Lower lobe of right lung (tissue), 2 donors: ENCODE measurements at regions not wholly inside any gene's neighbourhood (a gene's known extent, or its start where the extent isn't known, plus 50 kb on each side); places are given as distances from the start of the nearest gene placed in this dataset.

ENCODE experiments used
- ATAC-seq, 2 donors: fragments of 200-7000 bp; cut with Tn5 transposase; one replicate each; pipeline ENCODE4 v1.9.1; 2020 to 2022; ENCODE audit warnings: mild to moderate bottlenecking in 2 of 2, moderate library complexity in 2 of 2
- DNase-seq: peaks from one replicate; pipeline ENCODE4 v3.0.0-alpha.2; 2020
- H3K27ac ChIP-seq: fragments of 200-600 bp; one replicate; pipeline ENCODE4 v1.8.0; 2022
- H3K27me3 ChIP-seq: fragments of 200-600 bp; one replicate; pipeline ENCODE4 v1.8.0; 2022; ENCODE audit warnings: low read depth
- H3K36me3 ChIP-seq: fragments of 200-600 bp; one replicate; pipeline ENCODE4 v1.8.0; 2022; ENCODE audit warnings: mild to moderate bottlenecking
- H3K4me1 ChIP-seq: fragments of 200-600 bp; one replicate; pipeline ENCODE4 v1.8.0; 2022
- H3K4me3 ChIP-seq: fragments of 200-600 bp; one replicate; pipeline ENCODE4 v1.8.0; 2022; ENCODE audit warnings: mild to moderate bottlenecking
- H3K9me3 ChIP-seq: fragments of 200-600 bp; one replicate; pipeline ENCODE4 v1.8.0; 2022
- intact Hi-C: fragments of 100-400 bp; cut with DNase I; formaldehyde crosslinking; loops from one replicate; pipeline ENCODE4 v1.11.0; 2022
- TF ChIP-seq, protein P1 (sequence below): fragments of 200-600 bp; IDR thresholded peaks from one replicate; pipeline ENCODE4 v1.8.0; 2022; ENCODE audit warnings: antibody characterized with exemption, mild to moderate bottlenecking
- donor health status: DM: no; HTN: yes; CAD: no; lungs with severe emphysema.

DNA sequence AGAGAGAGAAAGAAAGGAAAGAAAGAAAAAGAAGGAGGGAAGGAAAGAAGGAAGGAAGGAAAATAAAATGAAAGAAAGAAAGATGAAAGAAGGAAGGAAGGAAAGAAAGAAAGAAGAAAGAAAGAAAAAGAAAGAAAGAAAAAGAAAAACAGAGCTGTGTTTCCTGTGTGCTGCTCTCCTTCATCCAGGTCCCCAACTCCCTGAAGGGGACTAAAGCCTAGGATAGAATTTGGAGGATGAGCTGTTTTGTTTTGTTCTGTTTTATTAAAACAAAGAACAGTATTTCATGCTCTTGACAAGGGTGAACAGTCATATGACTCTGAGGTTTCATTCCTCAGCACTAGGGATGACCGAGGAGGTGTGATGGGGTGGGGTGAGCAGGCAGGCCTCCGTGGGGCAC lies 164.8 kb upstream of the NDN start:
- Histone ChIP-seq H3K4me1 (no peaks in the 10 kb centered on the region), H3K9me3 (no peaks in the 10 kb centered on the region), H3K36me3 (no peaks in the 10 kb centered on the region), H3K27me3 (no peaks in the 10 kb centered on the region), H3K27ac (no peak overlapping the region), H3K4me3 (no peak overlapping the region)
- no peak for DNase-seq
- TF ChIP-seq, protein P1, sequence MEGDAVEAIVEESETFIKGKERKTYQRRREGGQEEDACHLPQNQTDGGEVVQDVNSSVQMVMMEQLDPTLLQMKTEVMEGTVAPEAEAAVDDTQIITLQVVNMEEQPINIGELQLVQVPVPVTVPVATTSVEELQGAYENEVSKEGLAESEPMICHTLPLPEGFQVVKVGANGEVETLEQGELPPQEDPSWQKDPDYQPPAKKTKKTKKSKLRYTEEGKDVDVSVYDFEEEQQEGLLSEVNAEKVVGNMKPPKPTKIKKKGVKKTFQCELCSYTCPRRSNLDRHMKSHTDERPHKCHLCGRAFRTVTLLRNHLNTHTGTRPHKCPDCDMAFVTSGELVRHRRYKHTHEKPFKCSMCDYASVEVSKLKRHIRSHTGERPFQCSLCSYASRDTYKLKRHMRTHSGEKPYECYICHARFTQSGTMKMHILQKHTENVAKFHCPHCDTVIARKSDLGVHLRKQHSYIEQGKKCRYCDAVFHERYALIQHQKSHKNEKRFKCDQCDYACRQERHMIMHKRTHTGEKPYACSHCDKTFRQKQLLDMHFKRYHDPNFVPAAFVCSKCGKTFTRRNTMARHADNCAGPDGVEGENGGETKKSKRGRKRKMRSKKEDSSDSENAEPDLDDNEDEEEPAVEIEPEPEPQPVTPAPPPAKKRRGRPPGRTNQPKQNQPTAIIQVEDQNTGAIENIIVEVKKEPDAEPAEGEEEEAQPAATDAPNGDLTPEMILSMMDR, result no peak
- no peak for ATAC-seq
- intact Hi-C loops, result no loop called here

DNA sequence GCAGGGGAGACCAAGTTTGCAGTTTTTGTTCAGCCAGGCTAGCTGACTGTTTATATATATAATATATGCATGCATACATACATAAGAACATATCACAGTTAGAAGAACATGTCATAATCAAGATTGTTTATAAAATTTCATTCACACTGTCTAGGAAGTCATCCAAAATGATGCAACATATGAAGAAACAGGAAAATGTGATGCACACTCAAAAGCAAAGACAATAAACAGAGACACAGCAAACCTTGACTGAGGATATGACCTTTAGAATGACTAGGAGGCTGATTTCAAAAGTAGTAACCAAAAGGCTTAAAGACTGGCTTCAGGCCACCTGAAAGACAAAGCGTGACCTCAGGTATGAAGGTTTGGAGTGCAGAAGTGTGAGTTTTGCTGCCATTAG lies 166.2 kb upstream of the NDN start:
- intact Hi-C loops, result no loop called here
- Histone ChIP-seq H3K4me3 (no peak overlapping the region), H3K36me3 (no peaks in the 10 kb centered on the region), H3K27ac (no peak overlapping the region), H3K9me3 (no peaks in the 10 kb centered on the region), H3K27me3 (no peaks in the 10 kb centered on the region), H3K4me1 (no peaks in the 10 kb centered on the region)
- DNase-seq (no peak), ATAC-seq (no peak)
- TF ChIP-seq, protein P1, result no peak

DNA sequence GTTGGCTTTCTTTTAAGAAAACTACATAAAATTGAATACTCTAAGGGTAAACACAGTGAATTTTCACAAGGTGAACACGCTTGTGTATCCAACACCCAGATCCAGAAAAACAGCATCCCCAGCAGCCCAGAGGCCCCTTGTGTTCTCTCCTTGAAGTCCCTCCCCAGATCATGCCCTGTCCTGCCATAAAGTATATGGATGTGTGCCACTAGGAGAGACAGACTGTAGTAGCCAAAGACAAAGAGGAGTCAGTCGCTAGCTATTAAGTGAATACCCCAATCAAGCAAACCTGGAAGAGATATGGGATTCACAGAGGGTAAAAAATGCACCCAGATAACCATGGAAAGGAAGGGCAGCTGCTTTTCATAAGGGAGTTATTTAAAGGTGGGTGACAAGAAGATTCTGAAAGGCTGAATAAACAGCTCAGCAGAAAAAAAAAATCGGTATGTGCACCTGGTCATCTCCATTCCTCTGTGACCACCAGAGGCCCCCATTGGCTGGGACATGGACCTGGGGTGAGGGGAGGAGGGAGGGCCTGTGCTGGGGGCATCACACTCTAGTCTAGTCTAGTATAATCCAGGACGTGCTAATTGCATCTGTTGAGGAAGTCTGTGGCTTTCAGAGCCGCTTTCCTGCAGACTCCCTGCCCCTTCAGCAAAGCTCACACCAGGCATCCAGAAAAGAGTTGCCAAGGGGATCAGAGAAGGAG lies 167.3 kb upstream of the NDN start:
- Histone ChIP-seq H3K27ac (no peak overlapping the region), H3K9me3 (no peaks in the 10 kb centered on the region), H3K4me3 (no peak overlapping the region), H3K36me3 (no peaks in the 10 kb centered on the region), H3K27me3 (no peaks in the 10 kb centered on the region), H3K4me1 (no peaks in the 10 kb centered on the region)
- ATAC-seq (no peak), DNase-seq (no peak)
- TF ChIP-seq, protein P1, result no peak
- intact Hi-C loops, result no loop called here

DNA sequence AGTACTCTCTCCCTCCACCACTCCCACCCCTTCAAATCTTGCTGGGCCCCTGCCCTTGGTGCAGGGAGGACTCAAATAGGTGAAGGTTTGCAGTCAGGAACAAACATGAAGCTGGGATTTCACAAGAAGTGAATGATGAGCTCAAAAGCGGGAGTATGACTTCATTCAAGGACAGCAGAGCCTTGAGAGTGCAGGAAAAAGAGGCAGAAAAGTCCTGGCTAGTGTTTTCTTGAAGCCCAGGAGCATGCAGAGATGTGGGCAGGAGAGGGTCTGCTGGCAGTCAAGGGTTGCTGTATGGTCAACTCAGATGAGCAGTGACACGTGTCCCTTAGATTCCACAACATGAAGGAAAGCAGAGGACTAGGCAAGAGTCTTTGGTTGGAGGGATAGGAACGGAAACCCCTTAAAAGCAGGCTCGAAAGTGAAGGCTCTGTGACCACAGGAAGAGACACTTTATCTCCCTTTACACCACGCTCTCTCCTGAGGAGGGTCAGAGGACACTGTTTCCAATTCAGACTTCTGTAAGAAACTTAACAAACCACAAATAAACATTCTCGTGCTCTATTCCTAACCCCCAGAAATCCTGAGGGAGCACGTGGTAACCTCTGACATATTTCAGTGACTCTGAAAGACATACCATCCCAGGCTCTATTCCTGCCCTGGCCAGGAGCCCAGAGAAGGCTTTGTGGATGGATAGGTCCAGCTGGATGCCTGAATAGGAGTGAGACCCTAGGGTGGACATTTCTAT lies 168.0 kb upstream of the NDN start:
- TF ChIP-seq, protein P1, result no peak
- H3K27ac ChIP-seq, result no peak overlapping the region
- H3K4me1 ChIP-seq, result no peaks in the 10 kb centered on the region
- intact Hi-C loops, result no loop called here
- DNase-seq, result no peak
- no peak overlapping the region for H3K4me3 ChIP-seq
- peaks cover 4% of the 10 kb centered on the region for H3K27me3 ChIP-seq
- ATAC-seq, result no peak
- H3K36me3 ChIP-seq, result no peaks in the 10 kb centered on the region
- H3K9me3 ChIP-seq, result no peaks in the 10 kb centered on the region

DNA sequence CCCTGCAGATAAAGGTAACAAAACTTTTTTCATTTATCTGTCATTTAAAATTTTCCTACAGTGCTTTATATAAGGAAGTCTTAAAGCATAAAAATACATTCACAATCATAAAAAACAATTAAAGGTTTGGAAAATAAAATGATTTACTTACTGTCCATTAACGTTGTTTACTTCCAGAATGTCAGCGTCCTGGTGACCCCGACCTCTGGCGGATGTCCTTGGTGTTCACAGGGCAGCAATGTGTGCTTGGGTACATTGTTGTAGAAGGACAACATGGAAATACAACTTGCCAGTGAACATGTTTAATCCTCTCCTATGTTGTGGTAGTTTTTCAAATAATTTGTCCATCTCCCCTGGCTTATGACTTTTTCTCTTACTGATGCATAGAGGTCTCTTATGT lies 168.8 kb upstream of the NDN start:
- Histone ChIP-seq H3K27me3 (peaks cover 4% of the 10 kb centered on the region), H3K4me3 (no peak overlapping the region), H3K9me3 (no peaks in the 10 kb centered on the region), H3K27ac (no peak overlapping the region), H3K36me3 (no peaks in the 10 kb centered on the region), H3K4me1 (no peaks in the 10 kb centered on the region)
- TF ChIP-seq, protein P1, result no peak
- ATAC-seq (no peak), DNase-seq (no peak)
- intact Hi-C loops, result no loop called here
